ENCODE measurements at regions not wholly inside any gene's neighbourhood (a gene's known extent, or its start where the extent isn't known, plus 50 kb on each side); places are given as distances from the start of the nearest gene placed in this dataset.

- no peak for DNase-seq (ENCODE audit: low spot score in 2 of 2)
- no peaks in the 10 kb centered on the region for H3K4me1 ChIP-seq
- peaks cover 0 to 36% of the 10 kb centered on the region in 2 donors for H3K27me3 ChIP-seq
- H3K9me3 ChIP-seq, result no peaks in the 10 kb centered on the region
- intact Hi-C loops (cut with DNase I; ENCODE audit: low total_unique reads), result no loop called here
- no peaks in the 10 kb centered on the region for H3K36me3 ChIP-seq
- TF ChIP-seq POLR2A (IDR thresholded peaks at IDR 0.05) (no peak), POLR2AphosphoS5 (IDR thresholded peaks at IDR 0.05) (no peak), CTCF (IDR thresholded peaks at IDR 0.05) (no peak)
- no peak overlapping the region for H3K27ac ChIP-seq
- no peak overlapping the region for H3K4me3 ChIP-seq
Observed at GRCh38 chrX:79604364-79604763, 237.2 kb upstream of the ITM2A start.

GRCh38 chrX:79601341-79602131 is 234.4 kb upstream of the ITM2A start:
- intact Hi-C loops (cut with DNase I; ENCODE audit: low total_unique reads), result no loop called here
- no peak for TF ChIP-seq POLR2AphosphoS5 (IDR thresholded peaks at IDR 0.05)
- TF ChIP-seq CTCF (IDR thresholded peaks at IDR 0.05), result no peak
- no peak for TF ChIP-seq POLR2A (IDR thresholded peaks at IDR 0.05)
- H3K4me3 ChIP-seq, result no peak overlapping the region
- H3K27me3 ChIP-seq, result peaks cover 0 to 46% of the 10 kb centered on the region in 2 donors
- no peak overlapping the region for H3K27ac ChIP-seq
- no peak for DNase-seq (ENCODE audit: low spot score in 2 of 2)
- no peaks in the 10 kb centered on the region for H3K36me3 ChIP-seq
- no peaks in the 10 kb centered on the region for H3K9me3 ChIP-seq
- H3K4me1 ChIP-seq, result no peaks in the 10 kb centered on the region

DNA sequence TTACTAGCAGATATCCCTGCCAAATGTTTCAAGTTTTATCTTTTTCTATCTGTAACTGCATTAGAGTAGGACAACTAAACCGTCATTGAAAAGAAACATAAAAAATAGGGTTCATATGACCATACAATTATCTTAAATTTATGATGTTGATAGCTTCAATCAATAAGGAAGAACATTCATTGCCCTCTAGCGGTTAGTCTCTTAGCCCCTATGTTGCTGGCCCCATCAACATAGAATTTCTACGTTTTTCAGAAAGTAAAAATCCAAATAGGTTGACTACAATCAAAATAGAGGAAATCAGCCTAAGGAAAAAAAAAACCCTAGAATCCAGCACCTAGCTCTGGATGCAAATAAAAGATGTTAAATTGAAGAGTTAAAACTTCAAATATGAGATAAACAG is 225.1 kb upstream of the ITM2A start:
- DNase-seq (ENCODE audit: low spot score in 2 of 2), result no peak
- intact Hi-C loops (cut with DNase I; ENCODE audit: low total_unique reads), result no loop called here
- no peaks in the 10 kb centered on the region for H3K4me1 ChIP-seq
- H3K36me3 ChIP-seq, result no peaks in the 10 kb centered on the region
- H3K27ac ChIP-seq, result no peak overlapping the region
- TF ChIP-seq POLR2A (IDR thresholded peaks at IDR 0.05), result no peak
- TF ChIP-seq CTCF (IDR thresholded peaks at IDR 0.05), result no peak
- no peak for TF ChIP-seq POLR2AphosphoS5 (IDR thresholded peaks at IDR 0.05)
- no peaks in the 10 kb centered on the region for H3K9me3 ChIP-seq
- peaks cover 0 to 13% of the 10 kb centered on the region in 2 donors for H3K27me3 ChIP-seq
- H3K4me3 ChIP-seq, result no peak overlapping the region

DNA sequence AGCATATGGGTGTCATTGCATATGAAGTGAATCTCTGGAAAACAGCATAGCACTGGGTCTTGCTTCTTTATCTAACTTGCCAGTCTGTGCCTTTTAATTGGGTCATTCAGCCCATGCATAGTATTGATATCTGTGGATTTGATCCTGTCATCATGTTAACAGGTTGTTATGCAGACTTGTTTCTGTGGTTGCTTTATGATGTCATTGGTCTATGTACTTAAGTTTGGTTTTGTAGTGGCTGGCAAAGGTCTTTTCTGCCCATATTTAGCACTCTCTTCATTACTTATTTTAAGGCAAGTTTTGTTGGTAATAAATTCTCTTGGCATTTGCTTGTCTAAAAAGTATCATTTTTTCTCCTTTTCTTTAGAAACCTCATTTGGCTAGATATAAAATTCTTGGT is 221.1 kb upstream of the ITM2A start:
- no peaks in the 10 kb centered on the region for H3K36me3 ChIP-seq
- H3K27ac ChIP-seq, result no peak overlapping the region
- H3K27me3 ChIP-seq, result peaks cover 0 to 13% of the 10 kb centered on the region in 2 donors
- no peak for DNase-seq (ENCODE audit: low spot score in 2 of 2)
- no peak overlapping the region for H3K4me3 ChIP-seq
- no peaks in the 10 kb centered on the region for H3K4me1 ChIP-seq
- TF ChIP-seq CTCF (IDR thresholded peaks at IDR 0.05), result no peak
- TF ChIP-seq POLR2A (IDR thresholded peaks at IDR 0.05), result no peak
- TF ChIP-seq POLR2AphosphoS5 (IDR thresholded peaks at IDR 0.05), result no peak
- intact Hi-C loops (cut with DNase I; ENCODE audit: low total_unique reads), result no loop called here
- peaks cover 0 to 9% of the 10 kb centered on the region in 2 donors for H3K9me3 ChIP-seq

DNA sequence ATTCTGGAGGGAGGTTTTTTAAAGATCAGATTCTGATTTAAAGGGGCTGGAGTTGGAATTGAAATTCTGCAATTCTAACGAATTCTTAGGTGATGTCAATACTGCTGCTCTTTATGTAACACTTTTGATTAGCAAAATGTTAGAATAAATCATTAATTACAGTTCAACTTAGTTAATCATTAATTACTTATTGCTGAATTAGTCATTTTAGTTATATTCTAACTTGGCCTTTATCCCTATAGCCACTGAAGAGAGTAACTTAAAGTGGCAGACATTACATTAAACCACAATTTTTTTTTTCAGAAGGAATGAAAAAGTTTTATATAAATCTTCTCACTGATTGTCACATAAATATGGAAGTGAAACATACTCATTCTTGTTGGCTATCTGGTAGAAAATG is 206.6 kb upstream of the ITM2A start:
- Histone ChIP-seq H3K27ac (no peak overlapping the region), H3K9me3 (peaks cover 0 to 13% of the 10 kb centered on the region in 2 donors), H3K4me1 (no peaks in the 10 kb centered on the region), H3K27me3 (peaks cover 0 to 25% of the 10 kb centered on the region in 2 donors), H3K4me3 (no peak overlapping the region), H3K36me3 (no peaks in the 10 kb centered on the region)
- TF ChIP-seq CTCF (IDR thresholded peaks at IDR 0.05), result no peak
- TF ChIP-seq POLR2AphosphoS5 (IDR thresholded peaks at IDR 0.05), result no peak
- no peak for TF ChIP-seq POLR2A (IDR thresholded peaks at IDR 0.05)
- DNase-seq (ENCODE audit: low spot score in 2 of 2), result no peak
- intact Hi-C loops (cut with DNase I; ENCODE audit: low total_unique reads), result no loop called here

All from breast epithelium (tissue), 4 donors.